ENCODE measurements at regions not wholly inside any gene's neighbourhood (a gene's known extent, or its start where the extent isn't known, plus 50 kb on each side); places are given as distances from the start of the nearest gene placed in this dataset.
"Not testable (repeated sequence)": the region's sequence is repeated elsewhere in the genome, so short reads cannot be mapped to it uniquely, and the experiment has no call there.

DNA sequence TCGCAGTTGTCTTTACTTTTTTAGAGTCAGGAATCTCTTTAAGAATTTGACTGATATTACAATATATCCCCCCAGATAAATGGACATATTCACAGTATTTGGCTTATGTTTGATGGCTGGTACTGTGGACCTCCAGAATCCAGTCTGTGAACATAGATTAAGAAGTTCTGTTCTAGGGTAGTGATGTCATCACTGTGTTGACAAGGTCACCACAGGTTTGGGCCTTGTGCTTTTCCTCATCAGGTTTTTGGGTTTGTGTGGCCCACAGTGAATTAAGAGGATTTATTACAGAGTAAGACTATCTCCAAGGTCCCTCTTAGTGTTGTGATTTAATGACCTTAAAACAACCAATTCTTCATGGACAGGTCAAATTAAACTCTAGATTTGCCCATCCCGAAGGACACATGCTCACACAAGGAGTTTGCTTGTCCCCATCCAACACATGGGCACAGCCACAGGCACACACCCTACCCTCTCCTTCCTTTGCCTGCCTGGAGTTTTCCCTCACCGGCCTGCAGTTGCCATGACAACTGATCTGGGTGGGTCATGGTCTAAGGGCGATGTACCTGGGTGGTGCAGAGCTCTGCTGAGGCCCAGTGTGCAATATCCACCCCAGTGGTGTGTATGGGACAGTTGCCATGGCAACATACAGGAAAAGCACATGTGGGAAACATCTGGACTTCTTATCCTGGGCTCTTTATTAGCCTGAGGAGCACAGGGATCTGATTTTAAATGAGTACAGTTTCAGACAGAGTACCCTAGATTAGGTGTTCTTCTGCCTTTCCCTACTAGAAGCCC lies 98.6 kb downstream of the NAV1 start:
- no peak for DNase-seq (ENCODE audit: low read depth, low spot score)

DNA sequence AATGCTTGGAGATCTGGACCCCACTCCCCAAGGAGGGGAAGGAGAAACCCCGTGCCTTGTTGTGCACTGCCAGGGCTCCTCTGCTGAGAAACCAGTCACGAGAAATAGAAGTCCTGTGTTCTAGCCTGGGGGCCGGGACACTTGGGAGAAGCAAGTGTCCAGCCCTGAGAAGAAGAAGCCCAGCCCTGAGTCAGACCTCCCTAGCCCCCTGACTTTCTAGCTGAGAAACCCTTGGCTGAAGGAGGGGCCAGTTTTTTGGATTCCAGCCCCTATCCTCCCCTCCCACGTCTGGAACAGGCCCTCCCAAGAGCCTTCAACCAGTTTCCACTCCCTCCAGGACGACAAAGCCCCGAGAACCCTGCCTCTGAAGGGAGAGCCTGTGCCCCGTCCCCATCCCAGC lies 100.5 kb downstream of the NAV1 start:
- no peak for DNase-seq (ENCODE audit: low read depth, low spot score)

DNA sequence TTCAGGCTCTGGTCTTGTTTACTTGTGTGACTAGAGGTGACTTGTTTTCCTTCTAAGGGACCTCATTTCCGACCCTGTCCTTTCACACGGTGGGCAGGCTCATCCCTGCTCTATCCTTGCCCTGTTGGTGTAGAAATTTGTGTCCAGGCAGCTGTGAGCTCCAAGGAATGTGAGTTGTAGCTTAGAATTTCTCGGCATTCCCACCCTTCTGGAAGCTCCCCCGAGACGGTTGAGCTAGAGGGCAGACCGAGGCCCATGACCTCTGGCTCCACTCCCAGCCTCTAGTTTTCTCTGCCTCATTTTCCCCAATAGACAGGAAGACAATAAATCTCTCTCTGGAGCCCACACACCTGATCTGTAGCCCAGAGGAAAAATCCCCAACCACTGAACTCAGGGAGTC lies 100.9 kb downstream of the NAV1 start:
- no peak for DNase-seq (ENCODE audit: low read depth, low spot score)

DNA sequence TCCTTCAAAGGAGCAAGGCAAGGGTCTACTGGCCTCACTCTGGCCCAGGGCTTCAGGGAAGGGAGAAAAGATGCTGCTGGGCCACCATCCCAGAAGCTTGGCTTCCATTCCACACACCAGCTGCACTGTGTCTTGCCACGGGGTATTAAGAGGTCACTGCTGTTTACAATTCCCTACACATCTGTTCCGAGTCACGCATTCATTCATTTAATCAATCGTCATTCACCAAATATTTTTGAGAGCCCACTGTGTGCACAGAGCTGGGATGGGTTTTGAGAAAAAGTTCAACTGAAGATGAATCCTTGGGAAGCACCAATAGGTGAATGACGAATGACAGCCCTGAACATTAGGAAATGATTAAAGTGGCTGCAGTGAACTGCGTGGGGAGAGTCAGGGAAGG lies 101.7 kb downstream of the NAV1 start:
- no peak for DNase-seq (ENCODE audit: low read depth, low spot score)

DNA sequence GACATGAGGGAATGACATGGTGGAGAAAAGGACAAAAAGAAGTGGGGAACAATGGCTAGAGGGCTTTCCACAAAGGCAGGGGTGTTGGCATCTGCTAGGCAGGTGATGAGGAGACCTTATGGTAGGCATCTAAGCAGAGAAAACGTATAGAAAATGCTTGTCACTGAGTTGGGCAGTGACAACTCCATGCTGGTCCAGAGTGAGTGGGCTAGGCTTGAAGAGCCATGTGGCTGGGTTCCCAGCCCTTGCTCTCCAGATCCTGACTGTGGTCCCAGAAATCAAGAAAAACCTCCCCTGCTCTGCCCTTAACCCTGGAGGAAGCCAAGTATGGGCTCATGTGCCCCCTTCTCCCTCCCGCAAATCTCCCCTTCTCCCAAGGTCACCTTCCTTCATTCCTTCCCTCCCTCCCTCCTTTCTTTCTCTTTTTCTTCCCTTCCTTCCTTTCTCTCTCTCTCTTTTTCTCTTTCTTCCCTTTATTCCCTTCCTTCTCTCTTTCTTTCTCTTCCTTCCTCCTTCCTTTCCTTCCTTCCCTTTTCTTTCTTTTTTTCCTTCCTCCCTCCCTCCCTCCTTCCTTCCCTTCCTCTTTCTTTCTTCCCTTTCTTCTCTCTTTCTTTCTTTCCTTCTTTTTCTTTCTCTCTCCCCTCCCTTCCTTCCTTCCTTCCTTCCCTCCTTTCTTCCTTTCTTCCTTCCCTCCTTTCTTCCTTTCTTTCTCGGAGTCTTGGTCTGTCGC lies 102.8 kb downstream of the NAV1 start:
- DNase-seq (ENCODE audit: low read depth, low spot score) = no peak

DNA sequence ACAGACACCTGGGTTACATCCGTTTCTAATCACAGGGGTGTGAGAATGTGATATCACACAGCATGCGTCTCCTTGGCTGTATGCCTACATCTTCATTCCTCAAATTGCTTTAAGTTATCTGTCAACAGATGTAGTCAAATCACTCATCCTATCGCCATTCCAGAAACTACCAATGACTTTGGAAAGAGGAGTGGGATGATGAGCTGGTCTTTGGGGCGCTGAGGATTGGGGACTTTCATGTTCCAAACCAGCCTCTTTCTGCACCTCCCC lies 104.8 kb downstream of the NAV1 start:
- no peak for DNase-seq (ENCODE audit: low read depth, low spot score)

DNA sequence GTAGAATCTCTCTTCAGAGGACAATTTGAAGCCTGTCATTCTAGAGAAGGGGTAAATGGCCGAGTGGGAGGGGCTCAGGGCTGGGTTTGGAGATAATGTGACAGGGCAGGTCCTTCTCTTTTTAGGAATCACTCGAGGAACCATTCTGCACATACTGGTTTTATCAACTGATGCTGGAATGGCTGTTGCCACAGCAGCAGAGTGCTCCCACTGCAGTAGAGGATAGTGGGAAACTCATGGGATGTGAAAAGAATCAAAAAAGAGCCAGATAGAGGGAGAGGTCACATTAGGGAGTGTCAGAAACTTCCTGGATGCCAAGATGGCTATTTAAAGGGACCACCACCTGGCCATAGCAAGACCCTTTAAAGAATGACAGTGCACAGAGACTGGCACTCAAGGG lies 105.3 kb downstream of the NAV1 start:
- no peak for DNase-seq (ENCODE audit: low read depth, low spot score)

DNA sequence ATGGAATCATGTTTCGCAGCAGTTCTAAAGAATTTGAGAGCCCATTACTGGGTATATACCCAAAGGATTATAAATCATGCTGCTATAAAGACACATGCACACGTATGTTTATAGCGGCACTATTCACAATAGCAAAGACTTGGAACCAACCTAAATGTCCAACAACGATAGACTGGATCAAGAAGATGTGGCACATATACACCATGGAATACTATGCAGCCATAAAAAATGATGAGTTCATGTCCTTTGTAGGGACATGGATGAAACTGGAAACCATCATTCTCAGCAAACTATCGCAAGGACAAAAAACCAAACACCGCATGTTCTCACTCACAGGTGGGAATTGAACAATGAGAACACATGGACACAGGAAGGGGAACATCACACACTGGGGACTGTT lies 106.1 kb downstream of the NAV1 start:
- DNase-seq (ENCODE audit: low read depth, low spot score) = not testable (repeated sequence)

DNA sequence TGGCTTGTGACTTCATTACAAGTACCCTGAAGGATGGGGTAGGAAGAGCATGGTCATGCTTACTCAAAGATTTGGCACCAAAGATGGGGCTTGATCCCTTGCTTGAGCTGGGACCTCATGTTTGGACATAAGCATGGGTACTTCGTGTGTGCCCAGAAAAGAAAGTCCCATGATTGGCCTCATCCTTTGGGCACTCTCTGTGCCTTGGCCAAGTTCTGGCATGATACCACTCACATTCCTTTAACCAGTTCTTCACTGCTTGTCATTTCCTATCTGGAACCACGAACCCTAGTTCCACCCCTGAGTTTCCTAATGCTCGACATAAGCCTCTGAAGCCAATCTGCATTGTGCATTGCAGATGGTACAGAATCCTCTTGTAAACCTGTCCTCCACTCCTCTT lies 107.0 kb downstream of the NAV1 start:
- DNase-seq (ENCODE audit: low read depth, low spot score) = no peak

DNA sequence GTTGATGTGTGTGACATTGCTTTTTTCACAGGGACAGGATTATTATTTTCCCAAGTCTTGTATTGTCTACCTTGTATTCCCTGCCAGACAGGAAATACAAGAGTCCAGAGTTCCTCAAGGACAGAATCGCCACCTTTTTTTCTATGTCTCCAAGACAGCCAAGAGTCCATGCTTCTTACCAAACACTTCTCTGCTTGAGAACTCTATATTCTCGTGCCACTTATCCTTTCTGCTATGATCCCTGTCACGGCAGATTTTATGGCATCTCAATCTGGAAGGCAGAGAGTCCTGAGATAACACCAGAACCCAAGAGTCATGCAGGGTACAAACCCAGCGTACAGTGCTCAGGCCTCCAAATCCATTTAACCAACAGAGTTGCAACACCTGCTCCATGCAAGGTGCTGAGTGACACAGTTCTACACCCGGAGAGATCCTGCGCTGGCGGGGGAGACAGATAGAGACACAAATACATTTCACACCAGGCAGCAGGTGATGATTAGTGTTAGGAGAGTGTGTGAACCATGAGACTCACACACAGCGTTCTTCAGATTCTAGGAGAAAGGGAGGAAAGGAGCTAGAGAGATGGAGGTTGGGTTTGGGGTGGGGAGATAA lies 107.6 kb downstream of the NAV1 start:
- no peak for DNase-seq (ENCODE audit: low read depth, low spot score)

DNA sequence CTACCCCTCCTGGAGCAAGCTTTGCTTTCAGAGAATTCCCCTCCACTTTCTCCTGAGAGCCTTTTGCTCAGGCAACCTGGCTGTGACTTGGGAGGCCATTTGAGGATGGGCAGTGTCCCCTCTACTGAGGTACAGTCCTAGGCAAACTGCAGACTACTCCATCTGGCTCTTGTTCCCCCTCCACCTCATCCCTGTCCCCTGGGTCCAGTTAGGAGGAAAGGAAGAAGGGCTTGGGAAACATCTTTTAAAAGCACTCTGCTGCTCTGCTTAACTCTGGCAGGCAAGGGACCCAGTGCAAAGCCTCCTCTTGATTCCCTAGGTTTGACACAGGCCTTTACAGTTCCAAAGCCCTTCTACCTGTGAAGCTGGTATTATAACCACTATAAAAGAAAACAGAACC lies 108.2 kb downstream of the NAV1 start:
- DNase-seq (ENCODE audit: low read depth, low spot score) = no peak

DNA sequence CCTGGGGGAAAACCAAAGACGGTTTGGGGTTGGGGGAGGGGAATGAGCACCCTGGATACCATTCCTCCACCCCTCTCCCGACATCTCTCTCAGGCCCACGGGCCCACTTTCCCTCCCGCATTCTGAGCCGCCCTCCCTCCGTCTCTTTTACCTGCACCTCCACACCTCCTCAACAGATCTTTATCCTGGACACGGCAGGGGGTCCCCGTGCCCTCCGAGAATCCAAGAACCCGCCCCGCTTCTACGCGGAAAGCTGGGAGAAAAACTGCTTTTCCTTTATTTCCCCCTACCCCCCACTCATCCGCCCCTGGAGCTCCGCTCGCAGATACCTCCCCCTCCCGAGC lies 108.8 kb downstream of the NAV1 start:
- no peak for DNase-seq (ENCODE audit: low read depth, low spot score)

DNA sequence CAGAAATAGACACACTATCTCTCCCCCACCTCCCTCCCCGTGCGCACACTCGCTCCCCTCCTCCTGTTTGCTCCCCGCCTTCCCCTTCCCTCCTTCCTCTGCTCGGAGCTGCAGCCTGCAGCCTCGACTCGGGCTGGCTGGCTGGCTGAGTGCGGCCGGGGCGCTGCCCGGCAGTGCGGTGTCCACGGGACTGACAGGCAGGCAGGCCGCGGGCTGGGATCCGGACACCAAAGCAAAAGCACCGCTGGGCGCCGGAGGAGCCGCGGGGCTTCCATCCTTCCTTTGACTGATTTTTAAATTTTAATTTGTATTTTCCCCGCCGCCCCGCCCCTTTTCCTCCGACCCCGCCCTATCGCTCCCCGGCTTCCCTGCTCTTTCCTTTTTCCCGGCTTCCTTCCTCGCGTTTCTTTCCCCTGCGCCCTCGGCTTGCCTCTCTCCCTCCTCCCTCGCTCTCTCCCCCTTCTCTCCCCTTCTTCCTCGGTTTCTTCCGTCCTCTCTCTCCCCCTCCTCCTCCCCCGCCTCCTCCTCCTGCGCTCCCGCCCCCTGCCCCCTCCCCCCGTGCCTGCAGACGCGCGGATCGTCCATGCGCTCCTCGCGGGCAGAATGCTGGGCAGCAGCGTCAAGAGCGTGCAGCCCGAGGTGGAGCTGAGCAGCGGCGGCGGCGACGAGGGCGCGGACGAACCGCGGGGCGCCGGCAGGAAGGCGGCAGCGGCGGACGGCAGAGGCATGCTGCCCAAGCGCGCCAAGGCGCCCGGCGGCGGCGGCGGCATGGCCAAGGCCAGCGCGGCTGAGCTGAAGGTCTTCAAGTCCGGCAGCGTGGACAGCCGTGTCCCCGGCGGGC lies 109.4 kb downstream of the NAV1 start:
- no peak for DNase-seq (ENCODE audit: low read depth, low spot score)

DNA sequence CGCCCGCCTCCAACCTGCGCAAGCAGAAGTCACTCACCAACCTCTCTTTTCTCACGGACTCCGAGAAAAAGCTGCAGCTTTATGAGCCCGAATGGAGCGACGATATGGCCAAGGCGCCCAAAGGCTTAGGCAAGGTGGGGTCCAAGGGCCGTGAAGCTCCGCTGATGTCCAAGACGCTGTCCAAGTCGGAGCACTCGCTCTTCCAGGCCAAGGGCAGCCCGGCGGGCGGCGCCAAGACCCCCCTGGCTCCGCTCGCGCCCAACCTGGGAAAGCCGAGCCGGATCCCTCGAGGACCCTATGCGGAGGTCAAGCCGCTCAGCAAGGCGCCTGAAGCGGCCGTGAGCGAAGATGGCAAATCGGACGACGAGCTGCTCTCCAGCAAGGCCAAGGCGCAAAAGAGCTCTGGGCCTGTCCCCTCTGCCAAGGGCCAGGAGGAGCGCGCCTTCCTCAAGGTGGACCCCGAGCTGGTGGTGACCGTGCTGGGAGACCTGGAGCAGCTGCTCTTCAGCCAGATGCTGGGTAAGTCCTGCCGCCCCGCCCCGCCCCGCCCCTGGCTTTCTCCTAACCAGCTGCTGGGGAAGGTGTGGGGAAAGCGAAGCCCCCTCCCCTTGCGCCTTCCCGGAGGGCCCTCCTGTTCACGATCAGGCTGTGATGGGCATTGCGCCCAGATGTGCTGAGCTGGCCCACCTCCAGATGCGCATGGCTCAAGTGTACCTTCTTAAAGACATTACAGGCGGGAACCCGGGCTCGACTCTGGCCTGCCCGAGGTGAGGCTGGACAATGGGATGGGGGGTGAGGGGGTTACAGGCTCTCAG lies 110.2 kb downstream of the NAV1 start:
- DNase-seq (ENCODE audit: low read depth, low spot score) = no peak

DNA sequence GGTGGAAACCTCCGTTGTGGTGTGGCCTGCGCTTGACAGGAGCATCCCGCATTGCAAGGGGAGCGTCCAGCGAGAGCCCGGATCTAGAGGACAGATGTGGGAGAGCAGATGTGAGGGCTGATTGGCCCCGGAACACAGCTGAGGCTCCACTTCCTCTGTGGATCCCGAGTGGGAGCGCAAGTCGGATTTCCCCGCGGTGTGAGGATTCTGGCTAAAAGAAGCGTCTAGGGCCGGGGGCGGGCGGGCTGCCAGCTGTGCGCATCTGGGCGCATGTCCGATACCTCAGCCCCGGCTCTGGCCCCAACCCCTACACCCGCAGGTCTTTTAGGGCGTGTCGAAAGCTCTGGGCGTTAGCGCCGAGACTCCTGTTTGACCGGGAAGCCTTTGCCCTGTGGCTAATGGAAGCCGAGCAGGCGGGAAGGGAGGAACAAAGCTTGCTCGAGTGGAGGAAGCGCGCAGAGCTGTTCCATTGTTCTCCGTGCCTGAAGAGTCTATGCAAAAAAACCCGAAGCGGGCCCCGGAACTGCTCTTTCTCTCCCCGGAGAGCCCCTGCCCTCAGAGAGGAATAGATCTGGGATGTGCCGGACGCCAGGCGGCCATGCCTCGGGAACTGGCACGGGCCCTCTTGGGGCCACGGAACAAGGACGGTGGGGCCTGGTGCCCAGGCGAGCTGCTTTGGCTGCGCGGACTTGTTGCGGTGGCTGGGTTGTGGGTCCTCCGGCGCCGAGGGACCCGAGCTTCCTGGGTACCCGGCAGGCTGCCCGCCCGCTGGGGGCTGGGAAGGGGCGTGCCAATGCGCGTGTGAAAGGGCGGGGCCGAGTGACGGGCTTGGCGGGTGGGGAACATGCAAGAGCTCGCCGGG lies 111.1 kb downstream of the NAV1 start:
- DNase-seq (ENCODE audit: low read depth, low spot score) = no peak

DNA sequence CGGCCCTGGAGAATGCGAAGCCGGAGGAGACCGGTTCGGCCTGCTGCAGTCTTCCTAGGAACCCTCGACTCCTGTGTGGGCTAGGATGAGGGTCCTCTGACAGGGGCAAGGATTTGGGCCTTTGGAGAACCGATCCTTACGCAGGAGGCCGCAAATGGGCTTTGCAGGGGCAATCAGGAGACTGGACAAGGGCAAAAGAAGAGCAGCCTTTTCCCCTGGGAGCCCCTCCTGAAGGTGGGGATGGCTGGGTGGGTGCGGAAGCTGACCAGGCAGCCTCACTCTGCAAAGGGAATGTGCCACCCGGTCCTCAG lies 111.7 kb downstream of the NAV1 start:
- DNase-seq (ENCODE audit: low read depth, low spot score) = no peak

DNA sequence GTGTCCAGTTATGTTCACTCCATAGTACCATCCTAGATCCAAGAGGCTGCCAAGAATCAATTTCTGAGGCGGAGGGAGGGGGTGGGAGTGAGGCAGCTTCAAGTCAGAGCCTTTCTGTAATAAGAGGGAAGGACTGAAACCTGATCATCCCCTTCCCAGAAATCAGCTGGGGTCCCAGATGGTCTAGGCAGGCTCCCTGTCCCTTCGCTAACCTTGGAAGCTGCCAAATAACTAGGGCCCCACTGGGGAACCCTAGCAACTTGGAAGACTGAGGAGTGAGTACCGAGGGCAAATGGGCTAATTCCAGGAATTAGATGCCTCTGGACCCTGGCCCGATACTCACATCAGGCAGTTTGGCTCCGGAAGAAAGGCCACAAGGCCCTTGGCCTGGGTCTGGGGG lies 113.3 kb downstream of the NAV1 start:
- DNase-seq (ENCODE audit: low read depth, low spot score) = no peak

DNA sequence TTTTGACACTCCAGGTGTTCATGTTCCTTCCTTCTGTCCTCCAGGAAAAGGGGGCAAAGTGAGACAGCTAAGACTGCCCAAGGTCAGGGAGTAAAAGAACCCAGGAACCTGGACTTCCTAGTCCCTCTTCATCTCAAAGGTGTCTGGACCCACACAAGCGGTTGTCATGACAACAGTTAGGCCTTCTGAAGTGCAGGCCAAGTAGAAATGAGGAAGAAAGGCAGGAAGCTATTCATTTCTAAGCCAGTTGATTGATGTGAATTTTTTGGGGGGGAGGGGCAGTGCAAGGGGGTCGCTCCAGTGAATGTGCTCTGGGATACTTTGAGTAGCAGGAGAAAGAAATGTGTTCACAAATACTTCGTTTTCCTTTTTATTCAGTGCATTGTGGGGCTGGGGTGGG lies 114.3 kb downstream of the NAV1 start:
- DNase-seq (ENCODE audit: low read depth, low spot score) = no peak

DNA sequence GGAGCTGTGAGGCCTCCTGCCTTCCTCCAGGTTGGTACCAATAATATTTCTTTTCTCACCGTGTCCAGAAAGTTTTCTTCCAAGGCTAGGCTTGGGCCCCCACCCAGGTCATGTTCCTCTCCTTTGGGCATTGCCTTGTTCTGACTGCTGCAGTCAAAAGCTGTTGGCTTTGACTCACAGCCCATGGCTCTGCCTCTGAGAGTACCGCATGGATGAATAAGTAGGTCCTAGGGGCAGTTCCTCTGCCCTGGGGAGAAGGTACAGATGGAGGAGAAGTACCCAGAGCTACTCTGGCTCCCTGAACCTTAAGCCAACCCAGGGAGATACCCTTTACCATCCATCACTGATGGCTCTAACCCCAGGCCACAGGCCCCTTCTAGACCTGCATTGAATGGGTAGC lies 115.0 kb downstream of the NAV1 start:
- no peak for DNase-seq (ENCODE audit: low read depth, low spot score)

DNA sequence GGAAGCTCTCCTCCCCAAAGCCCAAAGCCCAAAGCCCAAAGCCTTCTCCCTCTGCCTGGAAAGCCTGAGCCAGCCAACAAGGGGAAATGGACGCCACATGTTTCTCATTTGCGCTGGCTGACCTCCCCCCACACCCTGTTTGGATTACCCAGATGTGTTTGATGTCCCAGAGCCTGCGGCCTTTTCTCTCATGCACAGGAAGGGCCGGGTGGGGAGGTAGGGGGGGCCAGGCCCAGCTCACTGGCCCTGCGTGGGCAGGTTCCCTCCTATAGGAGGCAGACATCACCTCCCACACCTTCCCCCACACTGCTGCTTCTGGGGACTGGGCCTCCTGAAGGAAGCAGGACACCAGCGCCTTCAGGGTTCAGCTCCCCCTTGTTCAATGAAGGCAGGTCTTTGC lies 116.3 kb downstream of the NAV1 start:
- DNase-seq (ENCODE audit: low read depth, low spot score) = peak; percentile 68

DNA sequence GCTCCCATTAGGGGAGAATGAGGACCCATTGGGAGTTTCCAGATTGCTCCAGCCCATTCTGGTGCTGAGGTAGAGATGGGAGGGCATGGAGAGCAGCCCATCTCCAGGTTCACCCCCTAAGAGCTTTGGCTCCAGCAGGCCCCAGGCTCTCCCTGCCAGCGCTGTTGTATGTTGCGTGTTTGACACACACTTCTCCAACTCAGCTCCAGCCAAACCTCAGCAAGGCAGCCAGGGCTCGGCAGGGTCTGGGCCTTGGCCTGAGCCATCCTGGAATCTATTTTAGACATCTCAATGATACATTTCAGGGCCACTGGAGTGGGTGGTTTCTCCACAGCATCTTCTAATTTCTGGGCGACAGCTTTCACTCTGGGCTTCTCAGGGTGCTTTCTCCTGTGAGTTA lies 117.0 kb downstream of the NAV1 start:
- DNase-seq (ENCODE audit: low read depth, low spot score) = no peak

Measured in brain pericyte (primary cell).